ENCODE measurements at regions not wholly inside any gene's neighbourhood (a gene's known extent, or its start where the extent isn't known, plus 50 kb on each side); places are given as distances from the start of the nearest gene placed in this dataset.
"Not testable (repeated sequence)": the region's sequence is repeated elsewhere in the genome, so short reads cannot be mapped to it uniquely, and the experiment has no call there.

DNA sequence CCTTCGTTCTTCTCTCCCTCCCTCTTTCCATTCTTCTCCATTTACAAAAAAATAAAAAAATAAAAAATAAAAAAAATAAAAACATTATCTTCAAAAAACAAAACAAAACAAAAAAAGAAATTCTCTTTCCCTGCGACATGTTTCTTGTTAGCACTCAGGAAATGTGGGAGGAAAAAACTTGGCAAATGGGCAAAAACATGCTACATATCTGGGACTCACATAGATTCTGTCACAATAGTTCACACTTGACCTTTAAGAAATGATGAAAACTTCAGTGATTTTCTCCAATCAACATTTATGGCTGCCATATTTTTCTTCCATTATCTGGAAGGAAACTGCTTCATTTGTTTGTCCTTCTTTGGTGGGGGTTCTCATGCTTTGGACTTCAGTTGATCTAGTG lies 109.3 kb downstream of the PRKAB2 start:
- no peak for DNase-seq

DNA sequence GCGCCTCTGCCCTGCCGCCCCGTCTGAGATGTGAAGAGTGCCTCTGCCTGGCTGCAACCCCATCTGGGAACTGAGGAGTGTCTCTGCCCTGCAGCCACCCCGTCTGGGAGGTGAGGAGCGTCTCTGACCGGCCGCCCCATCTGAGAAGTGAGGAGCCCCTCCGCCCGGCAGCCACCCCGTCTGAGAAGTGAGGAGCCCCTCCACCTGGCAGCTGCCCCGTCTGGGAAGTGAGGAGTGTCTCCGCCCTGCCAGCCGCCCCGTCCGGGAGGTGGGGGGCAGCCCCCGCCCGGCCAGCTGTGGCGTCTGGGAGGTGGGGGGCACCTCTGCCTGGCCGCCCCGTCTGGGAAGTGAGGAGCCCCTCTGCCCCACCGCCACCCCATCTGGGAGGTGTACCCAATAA lies 110.4 kb downstream of the PRKAB2 start:
- DNase-seq: not testable (repeated sequence)

DNA sequence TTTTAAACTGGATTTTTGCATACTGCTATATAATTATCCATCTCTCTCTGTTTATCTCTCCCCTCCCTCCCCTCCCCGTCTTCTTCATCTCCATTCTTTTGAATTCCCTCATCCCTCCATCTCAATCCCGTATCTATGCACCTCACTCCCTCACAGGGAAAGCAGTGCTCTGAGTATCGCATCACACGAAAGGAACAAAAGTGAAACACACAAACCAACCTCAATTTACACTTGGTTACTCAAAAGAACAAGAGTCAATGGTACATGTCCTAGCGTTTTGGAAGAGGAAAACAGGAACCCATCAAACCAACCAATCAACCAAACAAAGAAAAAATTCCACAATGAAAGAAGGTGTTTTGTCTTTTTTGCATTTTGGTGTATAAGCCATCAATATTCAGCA lies 115.1 kb downstream of the NBPF12 start:
- DNase-seq: no peak

DNA sequence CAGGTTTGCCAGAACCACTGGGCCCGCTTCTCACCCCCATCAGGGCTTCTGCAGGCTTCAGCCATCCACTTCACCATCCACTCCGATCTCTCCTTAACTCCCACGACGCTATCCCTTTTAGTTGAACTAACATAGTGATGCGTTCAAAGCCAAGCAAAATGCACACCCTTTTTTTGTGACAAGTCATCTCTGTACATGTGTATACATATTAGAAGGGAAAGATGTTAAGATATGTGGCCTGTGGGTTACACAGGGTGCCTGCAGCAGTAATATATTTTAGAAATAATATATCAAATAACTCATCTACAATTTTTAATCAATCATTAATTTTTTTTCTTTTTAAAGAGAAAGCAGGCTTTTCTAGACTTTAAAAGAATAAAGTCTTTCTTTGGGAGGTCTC lies 114.6 kb downstream of the NBPF12 start:
- DNase-seq: no peak

DNA sequence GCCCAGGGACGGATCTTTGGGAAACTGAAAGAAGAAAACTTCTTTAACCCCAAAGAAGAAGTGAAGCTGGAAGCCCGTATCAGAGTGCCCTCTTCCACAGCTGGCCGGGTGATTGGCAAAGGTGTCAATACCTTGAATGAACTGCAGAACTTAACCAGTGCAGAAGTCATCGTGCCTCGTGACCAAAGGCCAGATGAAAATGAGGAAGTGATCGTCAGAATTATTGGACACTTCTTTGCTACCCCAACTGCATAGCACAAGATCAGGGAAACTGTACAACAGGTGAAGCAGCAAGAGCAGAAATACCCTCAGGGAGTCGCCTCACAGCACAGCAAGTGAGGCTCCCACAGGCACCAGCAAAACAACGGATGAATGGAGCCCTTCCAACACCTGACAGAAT lies 114.0 kb downstream of the NBPF12 start:
- no peak for DNase-seq

DNA sequence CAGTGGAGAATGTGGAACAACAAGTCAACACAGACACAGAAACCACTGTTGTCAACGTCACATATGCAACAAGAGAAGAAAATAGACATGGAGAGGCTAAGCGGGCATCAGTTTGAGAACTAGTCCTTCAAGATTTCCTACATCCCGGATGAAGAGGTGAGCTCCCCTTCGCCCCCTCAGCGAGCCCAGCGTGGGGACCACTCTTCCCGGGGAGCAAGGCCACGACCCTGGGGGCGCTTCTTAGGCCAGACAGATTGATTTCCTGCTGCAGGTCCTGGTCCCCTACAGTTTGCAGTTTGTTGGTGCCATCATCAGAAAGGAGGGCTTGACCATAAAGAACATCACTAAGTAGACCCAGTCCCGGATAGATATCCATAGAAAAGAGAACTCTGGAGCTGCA lies 113.0 kb downstream of the NBPF12 start:
- DNase-seq: no peak

DNA sequence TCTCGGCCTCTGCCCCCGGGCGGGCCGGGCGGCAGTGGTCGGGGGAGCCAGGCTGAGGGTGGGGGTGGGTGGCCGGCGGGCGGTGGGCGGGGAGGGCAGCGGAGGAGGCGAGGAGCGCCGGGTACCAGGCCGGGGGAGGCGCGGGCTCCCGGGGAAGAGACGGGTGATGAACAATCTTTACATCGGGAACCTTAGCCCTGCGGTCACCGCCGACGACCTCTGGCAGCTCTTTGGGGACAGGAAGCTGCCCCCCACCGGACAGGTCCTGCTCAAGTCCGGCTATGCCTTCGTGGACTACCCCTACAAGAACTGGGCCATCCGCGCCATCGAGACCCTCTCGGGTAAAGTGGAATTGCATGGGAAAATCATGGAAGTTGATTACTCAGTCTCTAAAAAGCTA lies 112.5 kb downstream of the NBPF12 start:
- no peak for DNase-seq

DNA sequence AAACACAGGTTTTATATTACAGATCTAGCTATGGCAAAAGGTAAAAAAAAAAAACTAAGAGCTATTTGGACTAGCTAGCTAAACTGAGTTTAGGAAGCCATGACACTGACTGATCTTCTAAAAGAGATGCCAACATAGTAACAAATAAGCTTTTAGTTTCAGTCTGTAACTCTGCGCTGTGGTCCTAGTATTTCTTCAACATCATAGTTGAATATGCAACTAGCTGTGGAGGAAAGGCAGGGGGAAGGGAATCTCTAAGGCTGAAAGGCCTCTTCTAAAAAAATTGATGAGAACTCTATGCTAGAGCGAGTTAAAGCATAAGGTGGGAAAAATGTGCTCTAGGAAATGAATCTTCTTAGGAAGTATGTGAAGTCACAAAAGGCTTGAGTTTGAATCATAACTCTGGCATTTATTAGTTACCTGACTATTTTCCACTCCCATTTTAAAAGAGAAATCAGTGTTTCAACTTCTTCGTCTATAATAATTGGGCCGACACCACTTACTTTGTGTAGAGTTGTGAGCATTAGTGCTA lies 108.8 kb downstream of the NBPF12 start:
- not testable (repeated sequence) for DNase-seq

DNA sequence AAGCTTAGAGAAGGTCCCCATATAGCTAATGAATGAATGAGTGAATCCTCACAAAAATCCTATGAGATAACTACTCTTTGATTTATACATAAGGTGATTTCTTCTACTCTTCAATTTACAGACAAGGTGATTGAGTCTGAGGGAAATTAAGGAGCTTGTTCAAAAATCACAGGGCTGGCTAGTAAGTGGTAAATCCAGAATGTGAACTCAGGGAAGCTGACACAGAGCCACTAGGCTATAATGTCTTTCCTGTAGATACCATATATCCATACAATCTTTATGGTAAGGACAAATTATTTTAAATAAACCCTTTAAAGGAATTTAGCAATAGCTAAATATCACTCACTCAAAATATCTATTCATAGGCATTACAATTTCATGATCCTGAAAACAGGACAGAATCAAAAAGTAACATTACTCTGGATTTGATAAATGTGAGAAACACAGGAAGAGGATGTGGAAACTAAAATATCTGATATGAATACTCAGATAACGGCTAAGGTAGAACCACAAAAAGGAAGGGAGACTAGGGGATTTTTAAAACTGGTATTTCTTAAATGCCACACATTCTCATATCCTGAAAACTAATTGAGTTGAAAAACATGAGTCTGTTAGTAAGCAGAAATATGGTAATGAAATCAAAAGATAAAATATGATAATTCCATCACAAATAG lies 108.2 kb downstream of the NBPF12 start:
- no peak for DNase-seq

All from hindlimb muscle (tissue), 1 donor.